ENCODE measurements at regions not wholly inside any gene's neighbourhood (a gene's known extent, or its start where the extent isn't known, plus 50 kb on each side); places are given as distances from the start of the nearest gene placed in this dataset.
A peak's percentile ranks its signal among the peaks of the same experiment; 100 is the strongest.
"Not testable (repeated sequence)": the region's sequence is repeated elsewhere in the genome, so short reads cannot be mapped to it uniquely, and the experiment has no call there.

DNA sequence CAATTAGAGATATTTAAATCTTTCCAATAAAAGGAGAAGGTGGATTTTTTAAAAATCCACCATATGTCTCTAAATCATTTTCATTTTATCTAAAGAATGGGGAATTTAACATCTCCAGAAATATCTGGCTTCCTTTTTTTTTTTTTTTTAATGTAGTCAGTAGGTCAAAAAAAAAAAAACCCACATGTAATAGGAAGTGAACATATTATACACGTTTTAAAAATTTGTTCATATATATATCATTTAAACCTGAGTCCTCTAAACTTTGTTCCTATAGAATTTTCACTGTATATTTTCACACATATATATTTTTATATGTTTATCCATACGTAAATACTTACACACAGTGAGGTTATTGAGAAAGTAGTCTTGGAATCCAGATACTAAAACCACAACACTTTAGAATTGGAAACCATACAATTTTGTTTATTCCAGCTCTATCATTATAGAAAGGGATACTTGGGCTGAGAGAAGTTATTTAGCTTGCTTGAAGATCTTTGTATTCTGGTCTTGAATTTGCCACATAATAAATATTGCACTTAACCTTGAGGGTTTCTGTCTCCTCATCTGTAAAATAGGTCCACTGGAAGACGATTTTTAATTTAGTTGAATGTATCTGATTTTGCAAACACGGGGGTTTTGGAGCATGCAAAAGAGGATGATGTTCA is 62.1 kb upstream of the ZNF217 start:
- FAIRE-seq (no peak), DNase-seq (ENCODE audit: insufficient read length, low spot score) (no peak)
- TF ChIP-seq POU2F2 (IDR thresholded peaks at IDR 0.05; ENCODE audit: low read depth, low read length) (no peak), SPI1 (IDR thresholded peaks at IDR 0.05; ENCODE audit: low read depth, low read length) (no peak), POLR2A (IDR thresholded peaks at IDR 0.05; ENCODE audit: low read depth, low read length) (no peak)

DNA sequence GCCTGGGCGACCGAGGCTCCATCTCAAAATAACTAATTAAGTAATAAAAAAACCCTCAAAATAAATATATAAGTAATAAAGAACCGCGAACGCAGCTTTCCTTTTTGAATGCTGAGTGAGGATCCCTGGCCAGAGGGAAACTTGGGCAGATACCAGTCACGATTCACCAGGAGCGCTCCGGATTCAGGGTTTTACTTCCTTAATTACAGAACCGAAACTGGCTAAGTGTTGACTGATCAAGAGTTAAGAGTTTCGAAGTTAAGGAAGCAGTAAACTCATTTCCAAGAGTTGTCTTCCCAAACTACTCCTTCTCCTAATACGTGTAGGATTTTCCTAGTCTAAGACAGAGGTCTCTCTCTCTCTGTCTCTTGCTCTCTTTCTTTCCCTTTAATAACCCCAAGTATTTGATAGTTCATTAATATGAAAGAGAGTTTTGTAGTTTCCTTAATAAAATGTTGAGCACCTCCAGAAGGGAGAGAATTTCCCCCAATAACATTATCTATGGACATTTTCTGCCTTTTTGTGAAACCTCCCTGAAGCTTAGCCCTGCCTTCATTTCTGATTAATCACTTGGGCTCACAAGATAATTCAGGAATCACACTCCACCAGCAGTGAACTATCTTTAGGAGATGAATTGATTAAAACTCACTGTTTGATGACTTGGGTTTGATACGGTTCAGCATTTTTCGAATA is 61.4 kb upstream of the ZNF217 start:
- no peak for TF ChIP-seq POLR2AphosphoS5 (IDR thresholded peaks at IDR 0.05; ENCODE audit: low read depth, low read length)
- no peak for TF ChIP-seq PAX5 (IDR thresholded peaks at IDR 0.05; ENCODE audit: insufficient read depth, low read length, severe bottlenecking)
- no peak for TF ChIP-seq POU2F2 (IDR thresholded peaks at IDR 0.05; ENCODE audit: low read depth, low read length)
- TF ChIP-seq POLR2A (IDR thresholded peaks at IDR 0.05; ENCODE audit: low read depth, low read length): no peak
- TF ChIP-seq SPI1 (IDR thresholded peaks at IDR 0.05; ENCODE audit: low read depth, low read length): no peak
- TF ChIP-seq TAF1 (IDR thresholded peaks at IDR 0.05; ENCODE audit: low read depth, low read length): no peak
- no peak for FAIRE-seq
- no peak for DNase-seq (ENCODE audit: insufficient read length, low spot score)

DNA sequence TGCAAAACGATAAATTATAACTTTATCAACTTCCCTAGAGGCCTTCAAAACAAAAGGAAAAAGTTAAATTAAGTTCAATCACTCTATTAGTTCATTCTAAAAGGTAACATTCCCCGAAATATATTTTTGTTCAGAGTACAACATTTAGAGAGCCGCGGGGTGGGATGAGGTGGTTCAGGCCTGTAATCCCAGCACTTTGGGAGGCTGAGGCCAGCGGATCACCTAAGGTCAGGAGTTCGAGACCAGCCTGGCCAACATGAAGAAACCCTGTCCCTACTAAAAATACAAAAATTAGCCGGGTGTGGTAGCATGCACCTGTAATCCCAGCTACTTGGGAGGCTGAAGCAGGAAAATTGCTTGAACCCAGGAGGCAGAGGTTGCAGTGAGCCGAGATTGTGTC is 60.9 kb upstream of the ZNF217 start:
- not testable (repeated sequence) for FAIRE-seq; DNase-seq (ENCODE audit: insufficient read length, low spot score)

DNA sequence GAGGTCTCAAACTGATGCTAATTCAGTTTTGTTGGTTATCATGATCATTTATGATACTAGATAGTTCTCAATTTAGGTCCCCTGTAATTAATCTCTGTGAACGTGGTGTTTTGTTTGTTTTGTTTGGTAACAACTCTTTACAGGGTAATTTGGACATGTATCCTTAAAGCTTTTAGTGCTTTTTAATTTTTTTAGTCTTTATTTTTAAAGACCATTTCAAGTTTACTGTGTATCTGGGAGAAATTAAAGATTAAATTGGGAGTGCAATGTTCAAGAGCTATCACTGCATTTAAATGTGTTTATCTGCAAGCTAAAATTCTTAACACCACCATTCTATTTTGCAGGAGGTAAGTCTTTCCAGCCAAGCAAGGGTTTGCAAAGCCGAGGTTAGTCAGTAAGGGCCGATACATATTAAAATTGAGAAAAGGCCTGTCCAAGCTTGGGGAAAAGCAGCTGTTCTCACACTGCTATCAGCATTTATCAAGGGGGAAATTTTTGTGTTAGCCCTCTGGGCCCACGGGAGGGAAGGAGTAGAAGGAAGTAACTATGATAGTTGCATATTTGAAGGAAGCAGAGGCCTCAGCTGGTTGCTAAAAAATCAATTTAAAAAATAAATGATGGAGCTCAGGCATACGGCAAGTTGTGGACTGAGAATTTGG is 59.3 kb upstream of the ZNF217 start:
- no peak for FAIRE-seq
- peak; percentile 41; the same call in 1 of the 2 replicates for TF ChIP-seq POLR2A (IDR thresholded peaks at IDR 0.05; ENCODE audit: low read depth, low read length)
- TF ChIP-seq SPI1 (IDR thresholded peaks at IDR 0.05; ENCODE audit: low read depth, low read length): no peak
- no peak for DNase-seq (ENCODE audit: insufficient read length, low spot score)

DNA sequence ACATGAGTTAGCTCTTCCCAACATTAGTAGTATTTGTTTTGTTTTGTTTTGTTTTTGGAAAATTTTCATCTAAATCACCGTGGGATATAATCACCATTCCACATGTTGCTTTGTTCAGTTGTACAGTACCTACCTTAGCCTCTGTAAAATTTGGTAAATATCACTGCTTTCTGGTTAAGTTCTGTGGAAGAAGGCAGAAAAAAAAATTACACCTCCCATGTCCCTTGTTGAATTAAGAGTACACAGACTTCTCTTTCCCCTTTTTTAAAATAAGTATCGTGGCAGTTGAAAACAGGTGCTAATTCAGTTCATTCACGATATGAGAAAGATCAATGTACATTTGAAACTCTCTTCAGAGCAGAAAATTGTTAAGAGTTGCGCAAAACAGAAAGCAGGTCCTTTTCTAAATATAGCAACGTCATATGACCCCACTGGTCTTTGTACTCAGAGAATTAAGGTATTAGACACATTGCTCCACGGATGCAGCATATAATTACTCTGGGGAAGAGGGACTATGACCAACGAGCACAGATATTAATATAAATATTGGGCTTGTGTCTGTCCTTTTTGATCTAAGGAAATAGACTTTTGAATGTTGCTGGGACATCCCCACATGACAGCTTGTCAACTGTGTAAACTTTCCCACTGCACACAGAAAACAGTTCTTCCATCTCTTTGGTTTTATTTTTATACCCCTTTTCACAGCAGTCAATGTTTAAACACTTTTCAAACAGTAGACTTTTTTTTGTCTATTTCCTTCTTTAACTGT is 58.6 kb upstream of the ZNF217 start:
- DNase-seq (ENCODE audit: insufficient read length, low spot score): no peak
- TF ChIP-seq POLR2A (IDR thresholded peaks at IDR 0.05; ENCODE audit: low read depth, low read length) (peak; percentile 23; the same call in 1 of the 2 replicates), POLR2AphosphoS5 (IDR thresholded peaks at IDR 0.05; ENCODE audit: low read depth, low read length) (no peak)
- no peak for FAIRE-seq

DNA sequence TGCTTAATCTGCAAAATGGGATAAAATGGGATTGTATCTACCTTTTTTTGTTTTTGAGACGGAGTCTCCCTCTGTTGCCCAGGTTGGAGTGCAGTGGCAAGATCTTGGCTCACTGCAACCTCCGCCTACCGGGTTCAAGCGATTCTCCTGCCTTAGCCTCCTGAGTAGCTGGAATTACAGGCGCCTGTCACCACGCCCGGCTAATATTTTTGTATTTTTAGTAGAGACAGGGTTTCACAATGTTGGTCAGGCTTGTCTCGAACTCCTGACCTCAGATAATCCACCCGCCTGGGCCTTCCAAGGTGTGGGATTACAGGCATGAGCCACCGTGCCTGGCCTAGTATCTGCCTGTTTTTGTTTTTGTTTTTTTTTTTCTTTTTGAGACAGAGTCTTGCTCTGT is 55.9 kb upstream of the ZNF217 start:
- FAIRE-seq; DNase-seq (ENCODE audit: insufficient read length, low spot score): not testable (repeated sequence)

DNA sequence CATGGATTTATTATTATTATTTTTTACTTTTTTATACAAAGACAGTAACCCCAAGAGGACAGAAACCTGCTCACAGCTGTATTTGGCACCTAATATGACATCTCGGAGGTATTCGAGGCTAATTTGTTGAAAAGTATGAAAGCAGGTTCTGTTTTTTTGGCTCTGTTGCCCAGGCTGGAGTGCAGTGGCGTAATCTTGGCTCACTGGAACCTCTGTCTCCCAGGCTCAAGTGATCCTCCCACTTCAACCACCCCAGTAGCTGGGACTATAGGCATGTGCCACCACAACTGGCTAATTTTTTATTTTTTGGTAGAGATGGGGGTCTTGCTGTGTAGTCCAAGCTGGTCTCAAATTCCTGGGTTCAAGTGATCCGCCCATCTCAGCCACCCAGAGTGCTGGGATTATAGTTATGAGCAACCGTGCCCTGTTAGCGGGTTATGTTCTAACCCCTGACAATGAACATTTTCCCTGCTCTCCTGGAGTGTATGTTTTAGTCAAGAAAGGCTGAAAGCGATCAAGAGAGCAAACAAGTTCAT is 53.7 kb upstream of the ZNF217 start:
- TF ChIP-seq POLR2A (IDR thresholded peaks at IDR 0.05; ENCODE audit: low read depth, low read length): no peak
- TF ChIP-seq POLR2AphosphoS5 (IDR thresholded peaks at IDR 0.05; ENCODE audit: low read depth, low read length): no peak
- TF ChIP-seq PAX5 (IDR thresholded peaks at IDR 0.05; ENCODE audit: insufficient read depth, low read length, severe bottlenecking): no peak
- TF ChIP-seq TAF1 (IDR thresholded peaks at IDR 0.05; ENCODE audit: low read depth, low read length): no peak
- no peak for TF ChIP-seq SPI1 (IDR thresholded peaks at IDR 0.05; ENCODE audit: low read depth, low read length)
- TF ChIP-seq POU2F2 (IDR thresholded peaks at IDR 0.05; ENCODE audit: low read depth, low read length): no peak
- FAIRE-seq (no peak), DNase-seq (ENCODE audit: insufficient read length, low spot score) (no peak)

DNA sequence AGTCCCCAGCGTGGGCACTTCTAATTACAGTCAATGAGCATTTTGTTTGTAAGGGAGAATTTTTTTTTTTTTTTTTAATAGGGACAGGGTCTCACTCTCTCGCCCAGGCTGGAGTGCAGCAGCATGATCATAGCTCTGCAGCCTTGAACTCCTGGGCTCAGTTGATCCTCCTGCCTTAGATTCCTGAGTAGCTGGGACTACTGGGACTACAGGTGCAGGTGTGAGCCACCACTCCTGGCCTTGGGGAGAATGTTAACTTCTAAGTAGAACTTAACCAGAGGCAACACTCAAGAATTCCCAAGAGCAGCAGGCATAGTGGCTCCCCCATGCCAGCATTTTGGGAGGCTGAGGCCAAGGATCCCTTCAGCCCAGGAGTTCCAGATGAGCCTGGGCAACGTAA is 52.9 kb upstream of the ZNF217 start:
- no peak for TF ChIP-seq POLR2A (IDR thresholded peaks at IDR 0.05; ENCODE audit: low read depth, low read length)
- no peak for TF ChIP-seq TAF1 (IDR thresholded peaks at IDR 0.05; ENCODE audit: low read depth, low read length)
- DNase-seq (ENCODE audit: insufficient read length, low spot score): no peak
- no peak for FAIRE-seq

DNA sequence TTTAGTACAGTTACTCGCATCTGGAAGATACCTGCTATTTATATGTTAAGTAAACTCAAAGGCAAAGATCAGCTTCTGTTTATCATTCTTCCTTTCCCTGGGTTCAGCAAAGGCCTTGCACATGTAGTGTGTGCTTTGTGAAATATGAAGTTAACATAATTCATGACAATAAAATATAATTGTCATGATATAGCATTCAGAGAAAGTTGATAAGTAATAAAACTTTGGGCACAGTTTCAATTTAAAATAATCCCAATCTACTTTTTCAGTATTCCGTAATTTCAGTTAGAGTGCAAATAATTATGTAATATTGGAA is 51.9 kb upstream of the ZNF217 start:
- FAIRE-seq (no peak), DNase-seq (ENCODE audit: insufficient read length, low spot score) (no peak)
- TF ChIP-seq SPI1 (IDR thresholded peaks at IDR 0.05; ENCODE audit: low read depth, low read length): no peak

DNA sequence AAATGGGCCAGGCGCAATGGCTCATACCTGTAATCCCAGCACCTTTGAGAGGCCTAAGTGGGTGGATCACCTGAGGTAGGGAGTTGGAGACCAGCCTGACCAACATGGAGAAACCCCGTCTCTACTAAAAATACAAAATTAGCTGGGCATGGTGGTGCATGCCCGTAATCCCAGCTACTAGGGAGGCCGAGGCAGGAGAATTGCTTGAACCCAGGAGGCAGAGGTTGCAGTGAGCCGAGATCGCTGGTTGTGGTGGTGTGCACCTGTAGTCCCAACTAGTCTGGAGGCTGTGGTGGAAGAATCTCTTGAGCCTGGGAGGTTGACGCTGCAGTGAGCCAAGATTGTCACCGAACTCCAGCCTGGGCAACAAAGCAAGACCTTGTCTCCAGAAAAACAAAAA is 50.5 kb upstream of the ZNF217 start:
- not testable (repeated sequence) for DNase-seq (ENCODE audit: insufficient read length, low spot score); FAIRE-seq
